Dedifferentiated amniotic fluid mesenchymal stem cell (primary cell): ENCODE measurements at regions not wholly inside any gene's neighbourhood (a gene's known extent, or its start where the extent isn't known, plus 50 kb on each side); places are given as distances from the start of the nearest gene placed in this dataset.

Experiments used
- DNase-seq: peaks from one replicate; pipeline ENCODE4 v3.0.0-alpha.2; 2016; ENCODE audit errors: extremely low spot score

- DNase-seq: no peak
Observed at GRCh38 chr13:72244788-72245187, 377.8 kb upstream of the DACH1 start.

GRCh38 chr13:72230131-72230530, 363.1 kb upstream of the DACH1 start:
- DNase-seq: no peak

GRCh38 chr13:72229067-72229466, 362.1 kb upstream of the DACH1 start:
- DNase-seq: no peak

- DNase-seq: no peak
Observed at GRCh38 chr13:72221276-72221962, 354.4 kb upstream of the DACH1 start.

GRCh38 chr13:72218966-72219365, 352.0 kb upstream of the DACH1 start:
- no peak for DNase-seq

GRCh38 chr13:72217142-72217541, 350.1 kb upstream of the DACH1 start:
- no peak for DNase-seq

GRCh38 chr13:72208112-72208645, 341.2 kb upstream of the DACH1 start:
- DNase-seq: no peak

- DNase-seq: no peak
Observed at GRCh38 chr13:72205773-72206172, 338.8 kb upstream of the DACH1 start.

GRCh38 chr13:72204291-72204690, 337.3 kb upstream of the DACH1 start:
- no peak for DNase-seq

- no peak for DNase-seq
Observed at GRCh38 chr13:72201726-72202125, 334.7 kb upstream of the DACH1 start.

GRCh38 chr13:72199640-72200039, 332.6 kb upstream of the DACH1 start:
- DNase-seq: no peak

GRCh38 chr13:72198967-72199560, 332.1 kb upstream of the DACH1 start:
- DNase-seq: no peak

GRCh38 chr13:72198042-72198441, 331.0 kb upstream of the DACH1 start:
- no peak for DNase-seq

GRCh38 chr13:72195044-72195704, 328.2 kb upstream of the DACH1 start:
- DNase-seq: no peak

- no peak for DNase-seq
Observed at GRCh38 chr13:72194523-72194922, 327.5 kb upstream of the DACH1 start.

GRCh38 chr13:72186730-72187422, 319.9 kb upstream of the DACH1 start:
- DNase-seq: no peak

GRCh38 chr13:72185776-72186175, 318.8 kb upstream of the DACH1 start:
- no peak for DNase-seq

- no peak for DNase-seq
Observed at GRCh38 chr13:72181661-72182060, 314.7 kb upstream of the DACH1 start.

- DNase-seq: no peak
Observed at GRCh38 chr13:72180253-72180952, 313.4 kb upstream of the DACH1 start.

GRCh38 chr13:72174549-72174948, 307.5 kb upstream of the DACH1 start:
- DNase-seq: no peak

- DNase-seq: no peak
Observed at GRCh38 chr13:72170571-72170970, 303.6 kb upstream of the DACH1 start.
